ENCODE measurements at regions not wholly inside any gene's neighbourhood (a gene's known extent, or its start where the extent isn't known, plus 50 kb on each side); places are given as distances from the start of the nearest gene placed in this dataset.
"Not testable (repeated sequence)": the region's sequence is repeated elsewhere in the genome, so short reads cannot be mapped to it uniquely, and the experiment has no call there.

- DNase-seq (ENCODE audit: low spot score): no peak
- in situ Hi-C loops (cut with MboI; ENCODE audit: low pct_unique_long_range_greater_than_20kb, low sequenced_read_pairs, unreplicated experiment): no loop called here
- no peak for TF ChIP-seq CTCF (IDR thresholded peaks at IDR 0.05; ENCODE audit: extremely low read depth, insufficient read depth, missing control alignments)
Measured at GRCh38 chr4:183011213-183011907, 87.7 kb upstream of the WWC2 start.

GRCh38 chr4:183008492-183008891 is 90.6 kb upstream of the WWC2 start:
- DNase-seq (ENCODE audit: low spot score): no peak
- no peak for TF ChIP-seq CTCF (IDR thresholded peaks at IDR 0.05; ENCODE audit: extremely low read depth, insufficient read depth, missing control alignments)
- in situ Hi-C loops (cut with MboI; ENCODE audit: low pct_unique_long_range_greater_than_20kb, low sequenced_read_pairs, unreplicated experiment): no loop called here

GRCh38 chr4:183004370-183004769 is 87.2 kb upstream of the DCTD start:
- in situ Hi-C loops (cut with MboI; ENCODE audit: low pct_unique_long_range_greater_than_20kb, low sequenced_read_pairs, unreplicated experiment); DNase-seq (ENCODE audit: low spot score): not testable (repeated sequence)

- DNase-seq (ENCODE audit: low spot score): no peak
- in situ Hi-C loops (cut with MboI; ENCODE audit: low pct_unique_long_range_greater_than_20kb, low sequenced_read_pairs, unreplicated experiment): no loop called here
- no peak for TF ChIP-seq CTCF (IDR thresholded peaks at IDR 0.05; ENCODE audit: extremely low read depth, insufficient read depth, missing control alignments)
Measured at GRCh38 chr4:182994171-182994570, 77.0 kb upstream of the DCTD start.

- peak; percentile 31 for DNase-seq (ENCODE audit: low spot score)
- in situ Hi-C loops (cut with MboI; ENCODE audit: low pct_unique_long_range_greater_than_20kb, low sequenced_read_pairs, unreplicated experiment): no loop called here
- TF ChIP-seq CTCF (IDR thresholded peaks at IDR 0.05; ENCODE audit: extremely low read depth, insufficient read depth, missing control alignments): no peak
Measured at GRCh38 chr4:182978152-182978827, 61.1 kb upstream of the DCTD start.

- in situ Hi-C loops (cut with MboI; ENCODE audit: low pct_unique_long_range_greater_than_20kb, low sequenced_read_pairs, unreplicated experiment): no loop called here
- TF ChIP-seq CTCF (IDR thresholded peaks at IDR 0.05; ENCODE audit: extremely low read depth, insufficient read depth, missing control alignments): no peak
- peak; percentile 35 for DNase-seq (ENCODE audit: low spot score)
Measured at GRCh38 chr4:182975806-182976205, 58.6 kb upstream of the DCTD start.

- no peak for TF ChIP-seq CTCF (IDR thresholded peaks at IDR 0.05; ENCODE audit: extremely low read depth, insufficient read depth, missing control alignments)
- in situ Hi-C loops (cut with MboI; ENCODE audit: low pct_unique_long_range_greater_than_20kb, low sequenced_read_pairs, unreplicated experiment): no loop called here
- no peak for DNase-seq (ENCODE audit: low spot score)
Measured at GRCh38 chr4:182973941-182974340, 56.8 kb upstream of the DCTD start.
